ENCODE measurements at regions not wholly inside any gene's neighbourhood (a gene's known extent, or its start where the extent isn't known, plus 50 kb on each side); places are given as distances from the start of the nearest gene placed in this dataset.
"Not testable (repeated sequence)": the region's sequence is repeated elsewhere in the genome, so short reads cannot be mapped to it uniquely, and the experiment has no call there.

GRCh38 chr7:149574428-149574827 is 76.8 kb upstream of the ZNF746 start:
- not testable (repeated sequence) for TF ChIP-seq EZH2phosphoT487 (IDR thresholded peaks at IDR 0.05; ENCODE audit: borderline replicate concordance, low read depth); SIN3A (IDR thresholded peaks at IDR 0.05; ENCODE audit: borderline replicate concordance, low read depth, low read length); CTCF (IDR thresholded peaks at IDR 0.05); GATA2 (CRISPR knock-in tag; IDR thresholded peaks at IDR 0.05); TAF1 (IDR thresholded peaks at IDR 0.05; ENCODE audit: borderline replicate concordance, low read depth, low read length); FOXJ3 (CRISPR knock-in tag; IDR thresholded peaks at IDR 0.05); GABPA (IDR thresholded peaks at IDR 0.05; ENCODE audit: low read depth); FOXM1 (IDR thresholded peaks at IDR 0.05; ENCODE audit: low read depth); USF2 (IDR thresholded peaks at IDR 0.05; ENCODE audit: borderline replicate concordance, low read depth, low read length); SMC3 (IDR thresholded peaks at IDR 0.05; ENCODE audit: low read depth, low read length); POLR2AphosphoS5 (IDR thresholded peaks at IDR 0.05; ENCODE audit: low read depth, low read length); MXI1 (IDR thresholded peaks at IDR 0.05; ENCODE audit: low read depth, low read length); MAX (IDR thresholded peaks at IDR 0.05; ENCODE audit: low read depth)
- TF ChIP-seq, protein P1, sequence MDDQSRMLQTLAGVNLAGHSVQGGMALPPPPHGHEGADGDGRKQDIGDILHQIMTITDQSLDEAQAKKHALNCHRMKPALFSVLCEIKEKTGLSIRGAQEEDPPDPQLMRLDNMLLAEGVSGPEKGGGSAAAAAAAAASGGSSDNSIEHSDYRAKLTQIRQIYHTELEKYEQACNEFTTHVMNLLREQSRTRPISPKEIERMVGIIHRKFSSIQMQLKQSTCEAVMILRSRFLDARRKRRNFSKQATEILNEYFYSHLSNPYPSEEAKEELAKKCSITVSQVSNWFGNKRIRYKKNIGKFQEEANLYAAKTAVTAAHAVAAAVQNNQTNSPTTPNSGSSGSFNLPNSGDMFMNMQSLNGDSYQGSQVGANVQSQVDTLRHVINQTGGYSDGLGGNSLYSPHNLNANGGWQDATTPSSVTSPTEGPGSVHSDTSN (IDR thresholded peaks at IDR 0.05) = not testable (repeated sequence)
